WTC11 (cell line): ENCODE measurements at regions not wholly inside any gene's neighbourhood (a gene's known extent, or its start where the extent isn't known, plus 50 kb on each side); places are given as distances from the start of the nearest gene placed in this dataset.

ENCODE experiments used
- ATAC-seq: fragments of 200-7000 bp; cut with Tn5 transposase; 2 replicates; pipeline ENCODE4 v1.10.0; 2021; ENCODE audit warnings: mild to moderate bottlenecking, moderate library complexity
- CTCF ChIA-PET: fragments of 300-600 bp; sonication (Branson Sonifier 250); formaldehyde crosslinking; loops from one replicate; lab custom pipeline; 2021; ENCODE audit warnings: antibody characterized with exemption; lab: Charles Lee
- POLR2A ChIA-PET: fragments of 350-600 bp; sonication (Branson Sonifier 250); formaldehyde crosslinking; loops from one replicate; lab custom pipeline; 2021; ENCODE audit warnings: antibody characterized with exemption; lab: Charles Lee
- DNase-seq: peaks from one replicate; pipeline ENCODE4 v3.0.0; 2021; ENCODE audit warnings: low spot score
- H3K27ac Mint-ChIP-seq: 2 replicates; pipeline ENCODE4 v1.8.0; 2021; ENCODE audit warnings: mixed read lengths
- H3K27me3 Mint-ChIP-seq: 2 replicates; pipeline ENCODE4 v1.8.0; 2021; ENCODE audit warnings: low read depth, mild to moderate bottlenecking, moderate library complexity, mixed read lengths
- H3K36me3 Mint-ChIP-seq: 2 replicates; pipeline ENCODE4 v1.8.0; 2021; ENCODE audit warnings: mixed read lengths
- H3K4me1 Mint-ChIP-seq: 2 replicates; pipeline ENCODE4 v1.8.0; 2022; ENCODE audit warnings: mixed read lengths
- H3K4me3 Mint-ChIP-seq: 2 replicates; pipeline ENCODE4 v1.8.0; 2021; ENCODE audit warnings: mild to moderate bottlenecking, moderate library complexity, mixed read lengths
- H3K9me3 Mint-ChIP-seq: 2 replicates; pipeline ENCODE4 v1.8.0; 2021; ENCODE audit warnings: mixed read lengths
- ATF1 ChIP-seq: sonication (generic); formaldehyde crosslinking; IDR thresholded peaks from 2 replicates; pipeline ENCODE4 v1.8.1; 2023; ENCODE audit warnings: mild to moderate bottlenecking, moderate library complexity, missing genetic modification reagents
- ELF4 ChIP-seq: sonication (generic); formaldehyde crosslinking; IDR thresholded peaks from 2 replicates; pipeline ENCODE4 v1.8.1; 2022; ENCODE audit warnings: low read depth, mild to moderate bottlenecking, moderate library complexity, missing genetic modification reagents
- ESRRA ChIP-seq: sonication (generic); formaldehyde crosslinking; IDR thresholded peaks from 2 replicates; pipeline ENCODE4 v1.8.1; 2022; ENCODE audit warnings: mild to moderate bottlenecking, missing genetic modification reagents, borderline replicate concordance
- ETV6 ChIP-seq: sonication (generic); formaldehyde crosslinking; IDR thresholded peaks from 2 replicates; pipeline ENCODE4 v1.8.1; 2022; ENCODE audit warnings: mild to moderate bottlenecking, missing genetic modification reagents
- FOXK1 ChIP-seq: sonication (generic); formaldehyde crosslinking; IDR thresholded peaks from 2 replicates; pipeline ENCODE4 v1.8.0; 2022; ENCODE audit warnings: mild to moderate bottlenecking, moderate library complexity, missing genetic modification reagents
- GTF2I ChIP-seq: fragments of 250-450 bp; sonication (Bioruptor Pico); conservative IDR thresholded peaks from 2 replicates; pipeline ENCODE4 v1.4.0; 2021; ENCODE audit warnings: mild to moderate bottlenecking
- HMGA2 ChIP-seq: fragments of 250-450 bp; sonication (Bioruptor Pico); IDR thresholded peaks from 2 replicates; pipeline ENCODE4 v1.4.0; 2021; ENCODE audit warnings: mild to moderate bottlenecking, moderate library complexity
- JUN ChIP-seq: sonication (generic); formaldehyde crosslinking; IDR thresholded peaks from 2 replicates; pipeline ENCODE4 v1.8.0; 2023; ENCODE audit warnings: mild to moderate bottlenecking, missing genetic modification reagents
- KAT7 ChIP-seq: sonication (generic); formaldehyde crosslinking; IDR thresholded peaks from 2 replicates; pipeline ENCODE4 v1.8.1; 2023; ENCODE audit warnings: missing genetic modification reagents, mild to moderate bottlenecking, borderline replicate concordance
- NFATC4 ChIP-seq: fragments of 250-450 bp; sonication (Bioruptor Pico); IDR thresholded peaks from 2 replicates; pipeline ENCODE4 v1.9.0; 2021; ENCODE audit warnings: mild to moderate bottlenecking
- TCF7 ChIP-seq: sonication (generic); formaldehyde crosslinking; IDR thresholded peaks from 2 replicates; pipeline ENCODE4 v1.8.0; 2022; ENCODE audit warnings: mild to moderate bottlenecking, low read depth, missing genetic modification reagents, moderate library complexity
- TEAD1 ChIP-seq: sonication (generic); formaldehyde crosslinking; IDR thresholded peaks from 2 replicates; pipeline ENCODE4 v1.8.0; 2022; ENCODE audit warnings: mild to moderate bottlenecking, missing genetic modification reagents
- TEAD4 ChIP-seq: sonication (generic); formaldehyde crosslinking; IDR thresholded peaks from 2 replicates; pipeline ENCODE4 v1.8.0; 2022; ENCODE audit warnings: mild to moderate bottlenecking, missing genetic modification reagents
- ZNF121 ChIP-seq: sonication (generic); formaldehyde crosslinking; IDR thresholded peaks from 2 replicates; pipeline ENCODE4 v1.8.0; 2023; ENCODE audit warnings: missing genetic modification reagents
- ZNF138 ChIP-seq: sonication (generic); formaldehyde crosslinking; conservative IDR thresholded peaks from 2 replicates; pipeline ENCODE4 v1.8.1; 2022; ENCODE audit warnings: mild to moderate bottlenecking, moderate library complexity, missing genetic modification reagents
- ZNF396 ChIP-seq: fragments of 250-450 bp; sonication (Bioruptor Pico); IDR thresholded peaks from 2 replicates; pipeline ENCODE4 v1.8.0; 2021; ENCODE audit warnings: mild to moderate bottlenecking, moderate library complexity, borderline replicate concordance
- ZNF416 ChIP-seq: fragments of 250-450 bp; sonication (Bioruptor Pico); IDR thresholded peaks from 2 replicates; pipeline ENCODE4 v1.9.0; 2021; ENCODE audit warnings: mild to moderate bottlenecking, inconsistent platforms
- TF ChIP-seq, protein P1 (sequence below): sonication (generic); formaldehyde crosslinking; IDR thresholded peaks from 2 replicates; pipeline ENCODE4 v1.8.1; 2022; ENCODE audit warnings: low read depth, missing genetic modification reagents, borderline replicate concordance
- TF ChIP-seq, protein P2 (sequence below): fragments of 250-450 bp; sonication (Bioruptor Pico); conservative IDR thresholded peaks from 2 replicates; pipeline ENCODE4 v1.9.0; 2021; ENCODE audit warnings: mild to moderate bottlenecking
- TF ChIP-seq, protein P3 (sequence below): fragments of 250-450 bp; sonication (Bioruptor Pico); IDR thresholded peaks from 2 replicates; pipeline ENCODE4 v1.9.0; 2021; ENCODE audit warnings: mild to moderate bottlenecking
- TF ChIP-seq, protein P4 (sequence below): sonication (generic); formaldehyde crosslinking; IDR thresholded peaks from 2 replicates; pipeline ENCODE4 v1.8.1; 2023; ENCODE audit warnings: mild to moderate bottlenecking, missing genetic modification reagents, moderate library complexity
- TF ChIP-seq, protein P5 (sequence below): sonication (generic); formaldehyde crosslinking; IDR thresholded peaks from 2 replicates; pipeline ENCODE4 v1.8.0; 2022; ENCODE audit warnings: missing genetic modification reagents
- TF ChIP-seq, protein P6 (sequence below): sonication (generic); formaldehyde crosslinking; IDR thresholded peaks from 2 replicates; pipeline ENCODE4 v1.8.1; 2022; ENCODE audit warnings: mild to moderate bottlenecking, moderate library complexity, missing genetic modification reagents
- TF ChIP-seq, protein P7 (sequence below): fragments of 250-450 bp; sonication (Bioruptor Pico); IDR thresholded peaks from 2 replicates; pipeline ENCODE4 v1.9.0; 2021; ENCODE audit warnings: moderate library complexity, mild to moderate bottlenecking, inconsistent platforms, borderline replicate concordance

DNA sequence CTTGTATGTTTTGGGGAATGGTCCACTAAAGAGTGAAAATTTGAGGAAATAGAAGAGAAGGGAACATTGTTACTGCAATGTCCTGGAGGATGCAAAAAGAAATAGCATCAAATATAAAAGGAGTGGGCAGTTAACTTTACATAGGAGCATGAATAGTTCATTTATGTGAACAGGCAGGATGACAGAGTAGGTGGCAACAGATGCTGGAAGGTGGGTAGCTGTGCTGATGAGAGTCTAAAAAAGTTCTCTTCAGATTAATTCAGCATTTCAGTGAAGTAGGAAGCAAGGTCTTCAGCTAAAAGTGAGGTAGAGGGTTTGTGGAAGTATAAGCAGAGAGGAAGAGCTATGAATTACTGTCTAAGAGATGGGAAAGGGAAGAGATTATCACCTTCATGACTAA lies 276.5 kb downstream of the KIF2B start:
- Mint-ChIP-seq H3K4me3 (no peak overlapping the region), H3K27me3 (no peaks in the 10 kb centered on the region), H3K36me3 (peaks cover 27% of the 10 kb centered on the region), H3K9me3 (peaks cover 36% of the 10 kb centered on the region), H3K4me1 (no peaks in the 10 kb centered on the region), H3K27ac (no peak overlapping the region)
- ChIA-PET CTCF (no interaction called here), POLR2A (no interaction called here)
- TF ChIP-seq TEAD4 (CRISPR knock-in tag) (no peak), HMGA2 (CRISPR knock-in tag) (no peak), ZNF416 (no peak), FOXK1 (no peak), ELF4 (CRISPR knock-in tag) (no peak), ESRRA (CRISPR knock-in tag) (no peak), TCF7 (CRISPR knock-in tag) (no peak), ATF1 (no peak), GTF2I (no peak), ZNF138 (CRISPR knock-in tag) (no peak)
- TF ChIP-seq, protein P1, sequence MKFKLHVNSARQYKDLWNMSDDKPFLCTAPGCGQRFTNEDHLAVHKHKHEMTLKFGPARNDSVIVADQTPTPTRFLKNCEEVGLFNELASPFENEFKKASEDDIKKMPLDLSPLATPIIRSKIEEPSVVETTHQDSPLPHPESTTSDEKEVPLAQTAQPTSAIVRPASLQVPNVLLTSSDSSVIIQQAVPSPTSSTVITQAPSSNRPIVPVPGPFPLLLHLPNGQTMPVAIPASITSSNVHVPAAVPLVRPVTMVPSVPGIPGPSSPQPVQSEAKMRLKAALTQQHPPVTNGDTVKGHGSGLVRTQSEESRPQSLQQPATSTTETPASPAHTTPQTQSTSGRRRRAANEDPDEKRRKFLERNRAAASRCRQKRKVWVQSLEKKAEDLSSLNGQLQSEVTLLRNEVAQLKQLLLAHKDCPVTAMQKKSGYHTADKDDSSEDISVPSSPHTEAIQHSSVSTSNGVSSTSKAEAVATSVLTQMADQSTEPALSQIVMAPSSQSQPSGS (CRISPR knock-in tag) = no peak
- TF ChIP-seq, protein P2, sequence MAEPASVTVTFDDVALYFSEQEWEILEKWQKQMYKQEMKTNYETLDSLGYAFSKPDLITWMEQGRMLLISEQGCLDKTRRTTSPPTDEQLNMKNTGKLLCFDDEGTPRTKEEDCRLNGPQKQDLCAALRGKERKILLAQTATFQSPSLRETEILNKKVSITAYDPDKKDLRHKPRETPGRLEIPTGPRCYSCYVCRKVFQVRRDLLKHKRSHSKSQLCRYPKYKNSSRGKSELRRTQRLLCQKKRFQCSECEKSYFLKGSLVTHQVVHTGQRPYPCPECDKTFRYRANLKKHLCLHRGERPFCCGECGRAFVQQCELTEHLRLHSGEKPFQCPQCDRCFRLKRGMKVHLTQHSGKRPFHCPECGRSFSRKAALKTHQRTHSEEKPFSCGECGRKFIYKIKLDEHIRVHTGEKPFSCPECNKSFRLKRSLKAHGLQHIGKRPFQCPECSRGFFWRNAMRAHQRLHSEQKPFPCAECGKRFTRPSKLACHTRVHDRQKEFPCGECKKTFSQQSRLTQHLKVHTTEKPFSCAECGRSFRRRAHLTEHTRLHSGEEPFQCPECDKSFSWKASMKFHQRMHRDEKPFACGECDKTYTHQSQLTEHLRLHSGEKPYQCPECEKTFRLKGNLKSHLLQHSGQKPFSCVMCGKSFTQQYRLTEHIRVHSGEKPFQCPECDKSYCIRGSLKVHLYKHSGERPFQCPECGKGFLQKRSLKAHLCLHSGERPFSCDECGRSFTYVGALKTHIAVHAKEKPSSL = no peak
- TF ChIP-seq, protein P3, sequence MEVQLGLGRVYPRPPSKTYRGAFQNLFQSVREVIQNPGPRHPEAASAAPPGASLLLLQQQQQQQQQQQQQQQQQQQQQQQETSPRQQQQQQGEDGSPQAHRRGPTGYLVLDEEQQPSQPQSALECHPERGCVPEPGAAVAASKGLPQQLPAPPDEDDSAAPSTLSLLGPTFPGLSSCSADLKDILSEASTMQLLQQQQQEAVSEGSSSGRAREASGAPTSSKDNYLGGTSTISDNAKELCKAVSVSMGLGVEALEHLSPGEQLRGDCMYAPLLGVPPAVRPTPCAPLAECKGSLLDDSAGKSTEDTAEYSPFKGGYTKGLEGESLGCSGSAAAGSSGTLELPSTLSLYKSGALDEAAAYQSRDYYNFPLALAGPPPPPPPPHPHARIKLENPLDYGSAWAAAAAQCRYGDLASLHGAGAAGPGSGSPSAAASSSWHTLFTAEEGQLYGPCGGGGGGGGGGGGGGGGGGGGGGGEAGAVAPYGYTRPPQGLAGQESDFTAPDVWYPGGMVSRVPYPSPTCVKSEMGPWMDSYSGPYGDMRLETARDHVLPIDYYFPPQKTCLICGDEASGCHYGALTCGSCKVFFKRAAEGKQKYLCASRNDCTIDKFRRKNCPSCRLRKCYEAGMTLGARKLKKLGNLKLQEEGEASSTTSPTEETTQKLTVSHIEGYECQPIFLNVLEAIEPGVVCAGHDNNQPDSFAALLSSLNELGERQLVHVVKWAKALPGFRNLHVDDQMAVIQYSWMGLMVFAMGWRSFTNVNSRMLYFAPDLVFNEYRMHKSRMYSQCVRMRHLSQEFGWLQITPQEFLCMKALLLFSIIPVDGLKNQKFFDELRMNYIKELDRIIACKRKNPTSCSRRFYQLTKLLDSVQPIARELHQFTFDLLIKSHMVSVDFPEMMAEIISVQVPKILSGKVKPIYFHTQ (CRISPR knock-in tag) = no peak
- ATAC-seq (no peak), DNase-seq (no peak)

DNA sequence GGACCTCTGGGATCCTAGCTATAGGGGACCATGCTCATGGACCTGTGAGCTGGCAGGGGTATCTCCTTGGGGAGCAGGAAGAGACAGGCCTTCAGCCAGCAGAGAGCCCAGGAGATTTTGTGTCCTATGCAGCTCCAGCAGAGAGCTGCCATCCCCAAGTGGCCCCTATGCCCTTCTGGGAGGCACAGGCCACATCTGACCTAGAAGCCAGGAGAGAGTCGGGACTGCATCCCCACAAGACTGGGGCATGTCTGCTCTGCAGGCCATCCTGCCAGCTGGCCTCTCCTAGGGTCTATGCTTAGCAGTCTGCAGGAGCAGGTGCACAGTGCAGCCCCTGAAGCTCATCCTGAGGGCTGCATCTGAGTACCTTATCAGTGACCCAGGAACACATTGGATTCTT lies 279.5 kb downstream of the KIF2B start:
- ChIA-PET CTCF (no interaction called here), POLR2A (no interaction called here)
- H3K27ac Mint-ChIP-seq = no peak overlapping the region
- DNase-seq = no peak
- H3K9me3 Mint-ChIP-seq = peaks cover 53% of the 10 kb centered on the region
- no peaks in the 10 kb centered on the region for H3K4me1 Mint-ChIP-seq
- no peaks in the 10 kb centered on the region; the same call in 1 of the 2 replicates for H3K27me3 Mint-ChIP-seq
- ATAC-seq = no peak
- peaks cover 40% of the 10 kb centered on the region for H3K36me3 Mint-ChIP-seq
- no peak overlapping the region for H3K4me3 Mint-ChIP-seq
- no peak for TF ChIP-seq ZNF396 (CRISPR knock-in tag)
- no peak for TF ChIP-seq NFATC4 (CRISPR knock-in tag)
- TF ChIP-seq, protein P4, sequence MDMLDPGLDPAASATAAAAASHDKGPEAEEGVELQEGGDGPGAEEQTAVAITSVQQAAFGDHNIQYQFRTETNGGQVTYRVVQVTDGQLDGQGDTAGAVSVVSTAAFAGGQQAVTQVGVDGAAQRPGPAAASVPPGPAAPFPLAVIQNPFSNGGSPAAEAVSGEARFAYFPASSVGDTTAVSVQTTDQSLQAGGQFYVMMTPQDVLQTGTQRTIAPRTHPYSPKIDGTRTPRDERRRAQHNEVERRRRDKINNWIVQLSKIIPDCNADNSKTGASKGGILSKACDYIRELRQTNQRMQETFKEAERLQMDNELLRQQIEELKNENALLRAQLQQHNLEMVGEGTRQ (CRISPR knock-in tag) = no peak
- no peak for TF ChIP-seq TEAD1 (CRISPR knock-in tag)
- TF ChIP-seq, protein P5, sequence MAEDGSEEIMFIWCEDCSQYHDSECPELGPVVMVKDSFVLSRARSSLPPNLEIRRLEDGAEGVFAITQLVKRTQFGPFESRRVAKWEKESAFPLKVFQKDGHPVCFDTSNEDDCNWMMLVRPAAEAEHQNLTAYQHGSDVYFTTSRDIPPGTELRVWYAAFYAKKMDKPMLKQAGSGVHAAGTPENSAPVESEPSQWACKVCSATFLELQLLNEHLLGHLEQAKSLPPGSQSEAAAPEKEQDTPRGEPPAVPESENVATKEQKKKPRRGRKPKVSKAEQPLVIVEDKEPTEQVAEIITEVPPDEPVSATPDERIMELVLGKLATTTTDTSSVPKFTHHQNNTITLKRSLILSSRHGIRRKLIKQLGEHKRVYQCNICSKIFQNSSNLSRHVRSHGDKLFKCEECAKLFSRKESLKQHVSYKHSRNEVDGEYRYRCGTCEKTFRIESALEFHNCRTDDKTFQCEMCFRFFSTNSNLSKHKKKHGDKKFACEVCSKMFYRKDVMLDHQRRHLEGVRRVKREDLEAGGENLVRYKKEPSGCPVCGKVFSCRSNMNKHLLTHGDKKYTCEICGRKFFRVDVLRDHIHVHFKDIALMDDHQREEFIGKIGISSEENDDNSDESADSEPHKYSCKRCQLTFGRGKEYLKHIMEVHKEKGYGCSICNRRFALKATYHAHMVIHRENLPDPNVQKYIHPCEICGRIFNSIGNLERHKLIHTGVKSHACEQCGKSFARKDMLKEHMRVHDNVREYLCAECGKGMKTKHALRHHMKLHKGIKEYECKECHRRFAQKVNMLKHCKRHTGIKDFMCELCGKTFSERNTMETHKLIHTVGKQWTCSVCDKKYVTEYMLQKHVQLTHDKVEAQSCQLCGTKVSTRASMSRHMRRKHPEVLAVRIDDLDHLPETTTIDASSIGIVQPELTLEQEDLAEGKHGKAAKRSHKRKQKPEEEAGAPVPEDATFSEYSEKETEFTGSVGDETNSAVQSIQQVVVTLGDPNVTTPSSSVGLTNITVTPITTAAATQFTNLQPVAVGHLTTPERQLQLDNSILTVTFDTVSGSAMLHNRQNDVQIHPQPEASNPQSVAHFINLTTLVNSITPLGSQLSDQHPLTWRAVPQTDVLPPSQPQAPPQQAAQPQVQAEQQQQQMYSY (CRISPR knock-in tag) = no peak
- TF ChIP-seq ELF4 (CRISPR knock-in tag) = no peak
- TF ChIP-seq ETV6 (CRISPR knock-in tag) = no peak
- TF ChIP-seq KAT7 (CRISPR knock-in tag) = no peak
- TF ChIP-seq JUN (CRISPR knock-in tag) = no peak
- TF ChIP-seq HMGA2 (CRISPR knock-in tag) = no peak
- TF ChIP-seq, protein P6, sequence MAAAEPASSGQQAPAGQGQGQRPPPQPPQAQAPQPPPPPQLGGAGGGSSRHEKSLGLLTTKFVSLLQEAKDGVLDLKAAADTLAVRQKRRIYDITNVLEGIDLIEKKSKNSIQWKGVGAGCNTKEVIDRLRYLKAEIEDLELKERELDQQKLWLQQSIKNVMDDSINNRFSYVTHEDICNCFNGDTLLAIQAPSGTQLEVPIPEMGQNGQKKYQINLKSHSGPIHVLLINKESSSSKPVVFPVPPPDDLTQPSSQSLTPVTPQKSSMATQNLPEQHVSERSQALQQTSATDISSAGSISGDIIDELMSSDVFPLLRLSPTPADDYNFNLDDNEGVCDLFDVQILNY (CRISPR knock-in tag) = no peak
- no peak for TF ChIP-seq ZNF121 (CRISPR knock-in tag)
- no peak for TF ChIP-seq ESRRA (CRISPR knock-in tag)
- TF ChIP-seq, protein P7, sequence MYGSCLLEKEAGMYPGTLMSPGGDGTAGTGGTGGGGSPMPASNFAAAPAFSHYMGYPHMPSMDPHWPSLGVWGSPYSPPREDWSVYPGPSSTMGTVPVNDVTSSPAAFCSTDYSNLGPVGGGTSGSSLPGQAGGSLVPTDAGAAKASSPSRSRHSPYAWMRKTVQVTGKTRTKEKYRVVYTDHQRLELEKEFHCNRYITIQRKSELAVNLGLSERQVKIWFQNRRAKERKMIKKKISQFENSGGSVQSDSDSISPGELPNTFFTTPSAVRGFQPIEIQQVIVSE (CRISPR knock-in tag) = no peak
